DND-41 (cell line): ENCODE measurements at regions not wholly inside any gene's neighbourhood (a gene's known extent, or its start where the extent isn't known, plus 50 kb on each side); places are given as distances from the start of the nearest gene placed in this dataset.

ENCODE experiments used
- ATAC-seq: fragments of 200-7000 bp; cut with Tn5 transposase; 3 replicates; pipeline ENCODE4 v1.9.1; 2021; ENCODE audit warnings: low read depth; ENCODE audit not compliant: insufficient read depth
- DNase-seq: peaks from one replicate; pipeline ENCODE4 v3.0.0-alpha.2; 2020
- H2AFZ ChIP-seq: 2 replicates; pipeline ENCODE4 v1.6.0; 2012; ENCODE audit warnings: low read depth, low read length
- H3K27ac ChIP-seq: 2 replicates; pipeline ENCODE4 v1.5.1; 2012; ENCODE audit warnings: low read length, inconsistent platforms
- H3K27me3 ChIP-seq: fragments of 200-600 bp; sonication (generic); 2 replicates; pipeline ENCODE4 v1.6.0; 2012; ENCODE audit warnings: low read length, mild to moderate bottlenecking, inconsistent platforms; ENCODE audit not compliant: insufficient read depth, poor library complexity
- H3K36me3 ChIP-seq: 2 replicates; pipeline ENCODE4 v1.5.1; 2012; ENCODE audit warnings: low read length, inconsistent platforms; ENCODE audit not compliant: insufficient read depth
- H3K4me1 ChIP-seq: 2 replicates; pipeline ENCODE4 v1.5.1; 2012; ENCODE audit warnings: mild to moderate bottlenecking, low read length; ENCODE audit not compliant: insufficient read depth
- H3K4me2 ChIP-seq: 2 replicates; pipeline ENCODE4 v1.6.0; 2012; ENCODE audit warnings: mild to moderate bottlenecking, moderate library complexity, low read length, inconsistent platforms; ENCODE audit not compliant: insufficient read depth
- H3K4me3 ChIP-seq, 2 experiments: fragments of 200-600 bp in 1 of 2; shearing (Covaris generic) in 1 of 2; 2 replicates each; pipeline ENCODE4 v1.5.1; 2012 to 2016; ENCODE audit warnings: inconsistent platforms in 2 of 2, low read length in 2 of 2, mild to moderate bottlenecking in 2 of 2, low read depth in 1 of 2, moderate library complexity in 1 of 2
- H3K79me2 ChIP-seq: 2 replicates; pipeline ENCODE4 v1.6.0; 2012; ENCODE audit warnings: low read length, inconsistent platforms; ENCODE audit not compliant: insufficient read depth
- H3K9ac ChIP-seq: 2 replicates; pipeline ENCODE4 v1.6.0; 2012; ENCODE audit warnings: low read depth, mild to moderate bottlenecking, inconsistent platforms, low read length, moderate library complexity
- H3K9me3 ChIP-seq: 2 replicates; pipeline ENCODE4 v1.5.1; 2012; ENCODE audit warnings: low read length, moderate library complexity, mild to moderate bottlenecking, inconsistent platforms; ENCODE audit not compliant: insufficient read depth, severe bottlenecking
- H4K20me1 ChIP-seq: 2 replicates; pipeline ENCODE4 v1.6.0; 2012; ENCODE audit warnings: low read length; ENCODE audit not compliant: insufficient read depth
- CTCF ChIP-seq: IDR thresholded peaks from 2 replicates; pipeline ENCODE4 v1.5.1; 2012; ENCODE audit warnings: borderline replicate concordance, low read length, moderate library complexity, mild to moderate bottlenecking; ENCODE audit not compliant: poor library complexity, severe bottlenecking; ENCODE audit errors: extremely low read depth
- EZH2 ChIP-seq: IDR thresholded peaks from 3 replicates; pipeline ENCODE4 v1.6.1; 2012; ENCODE audit warnings: borderline replicate concordance, low read depth, mild to moderate bottlenecking, moderate library complexity, low read length, inconsistent platforms; ENCODE audit not compliant: severe bottlenecking

GRCh38 chr9:25584611-25585010 is 93.6 kb downstream of the TUSC1 start:
- DNase-seq (no peak), ATAC-seq (no peak)
- Histone ChIP-seq H3K27ac (no peak overlapping the region), H3K27me3 (no peaks in the 10 kb centered on the region), H3K36me3 (no peaks in the 10 kb centered on the region), H3K4me2 (no peak overlapping the region), H3K9ac (no peak overlapping the region), H3K79me2 (no peaks in the 10 kb centered on the region), H2AFZ (no peak overlapping the region), H3K4me1 (no peaks in the 10 kb centered on the region), H4K20me1 (no peaks in the 10 kb centered on the region), H3K4me3 (no peak overlapping the region), H3K9me3 (no peaks in the 10 kb centered on the region)
- TF ChIP-seq EZH2, result no peak
- no peak for TF ChIP-seq CTCF

- Histone ChIP-seq H3K4me2 (no peak overlapping the region), H3K27ac (no peak overlapping the region), H3K27me3 (no peaks in the 10 kb centered on the region), H3K79me2 (no peaks in the 10 kb centered on the region), H3K9me3 (no peaks in the 10 kb centered on the region), H3K4me1 (no peaks in the 10 kb centered on the region), H4K20me1 (no peaks in the 10 kb centered on the region), H3K9ac (no peak overlapping the region), H3K4me3 (no peak overlapping the region), H2AFZ (no peak overlapping the region), H3K36me3 (no peaks in the 10 kb centered on the region)
- ATAC-seq (no peak), DNase-seq (no peak)
- no peak for TF ChIP-seq EZH2
- TF ChIP-seq CTCF, result no peak
These were observed 105.0 kb downstream of the TUSC1 start for GRCh38 chr9:25573281-25573680.

GRCh38 chr9:25571491-25571890 is 106.8 kb downstream of the TUSC1 start:
- Histone ChIP-seq H3K36me3 (no peaks in the 10 kb centered on the region), H3K9ac (no peak overlapping the region), H3K4me2 (no peak overlapping the region), H3K79me2 (no peaks in the 10 kb centered on the region), H3K27ac (no peak overlapping the region), H4K20me1 (no peaks in the 10 kb centered on the region), H2AFZ (no peak overlapping the region), H3K9me3 (no peaks in the 10 kb centered on the region), H3K4me3 (no peak overlapping the region), H3K4me1 (no peaks in the 10 kb centered on the region), H3K27me3 (no peaks in the 10 kb centered on the region)
- ATAC-seq, result no peak
- TF ChIP-seq CTCF, result no peak
- no peak for TF ChIP-seq EZH2
- DNase-seq, result no peak

GRCh38 chr9:25570802-25571201 is 107.4 kb downstream of the TUSC1 start:
- no peak for DNase-seq
- H3K4me3 ChIP-seq, result no peak overlapping the region
- H3K36me3 ChIP-seq, result no peaks in the 10 kb centered on the region
- no peaks in the 10 kb centered on the region for H3K79me2 ChIP-seq
- no peak overlapping the region for H2AFZ ChIP-seq
- TF ChIP-seq CTCF (no peak), EZH2 (no peak)
- no peak overlapping the region for H3K9ac ChIP-seq
- H3K9me3 ChIP-seq, result no peaks in the 10 kb centered on the region
- ATAC-seq, result no peak
- no peaks in the 10 kb centered on the region for H3K27me3 ChIP-seq
- H3K4me1 ChIP-seq, result no peaks in the 10 kb centered on the region
- no peak overlapping the region for H3K27ac ChIP-seq
- H4K20me1 ChIP-seq, result no peaks in the 10 kb centered on the region
- H3K4me2 ChIP-seq, result no peak overlapping the region
